ENCODE measurements at regions not wholly inside any gene's neighbourhood (a gene's known extent, or its start where the extent isn't known, plus 50 kb on each side); places are given as distances from the start of the nearest gene placed in this dataset.

DNA sequence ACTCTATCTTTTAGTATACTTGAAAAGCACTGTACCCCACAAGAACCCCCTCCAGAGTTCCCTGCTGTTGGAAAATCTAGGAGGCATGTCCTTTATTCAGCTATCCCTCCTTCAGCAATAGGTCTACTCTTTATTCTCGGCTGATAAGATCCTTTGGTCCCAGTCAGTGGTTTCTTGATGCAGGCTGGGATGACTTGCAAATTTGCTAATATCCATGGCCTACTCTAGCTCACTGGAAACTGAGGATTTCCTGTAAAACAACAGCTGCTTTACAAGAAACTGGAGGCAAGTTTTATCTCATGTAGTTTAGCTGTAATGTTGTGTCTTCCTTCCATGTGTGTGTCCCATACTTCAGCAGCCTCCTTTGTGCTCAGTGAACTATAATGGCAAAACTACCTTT lies 183.9 kb upstream of the SCN7A start (continued):
- TF ChIP-seq, protein P1, sequence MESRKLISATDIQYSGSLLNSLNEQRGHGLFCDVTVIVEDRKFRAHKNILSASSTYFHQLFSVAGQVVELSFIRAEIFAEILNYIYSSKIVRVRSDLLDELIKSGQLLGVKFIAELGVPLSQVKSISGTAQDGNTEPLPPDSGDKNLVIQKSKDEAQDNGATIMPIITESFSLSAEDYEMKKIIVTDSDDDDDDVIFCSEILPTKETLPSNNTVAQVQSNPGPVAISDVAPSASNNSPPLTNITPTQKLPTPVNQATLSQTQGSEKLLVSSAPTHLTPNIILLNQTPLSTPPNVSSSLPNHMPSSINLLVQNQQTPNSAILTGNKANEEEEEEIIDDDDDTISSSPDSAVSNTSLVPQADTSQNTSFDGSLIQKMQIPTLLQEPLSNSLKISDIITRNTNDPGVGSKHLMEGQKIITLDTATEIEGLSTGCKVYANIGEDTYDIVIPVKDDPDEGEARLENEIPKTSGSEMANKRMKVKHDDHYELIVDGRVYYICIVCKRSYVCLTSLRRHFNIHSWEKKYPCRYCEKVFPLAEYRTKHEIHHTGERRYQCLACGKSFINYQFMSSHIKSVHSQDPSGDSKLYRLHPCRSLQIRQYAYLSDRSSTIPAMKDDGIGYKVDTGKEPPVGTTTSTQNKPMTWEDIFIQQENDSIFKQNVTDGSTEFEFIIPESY (IDR thresholded peaks at IDR 0.05; ENCODE audit: extremely low read depth, insufficient replicate concordance, low read length) = no peak
- TF ChIP-seq, protein P2, sequence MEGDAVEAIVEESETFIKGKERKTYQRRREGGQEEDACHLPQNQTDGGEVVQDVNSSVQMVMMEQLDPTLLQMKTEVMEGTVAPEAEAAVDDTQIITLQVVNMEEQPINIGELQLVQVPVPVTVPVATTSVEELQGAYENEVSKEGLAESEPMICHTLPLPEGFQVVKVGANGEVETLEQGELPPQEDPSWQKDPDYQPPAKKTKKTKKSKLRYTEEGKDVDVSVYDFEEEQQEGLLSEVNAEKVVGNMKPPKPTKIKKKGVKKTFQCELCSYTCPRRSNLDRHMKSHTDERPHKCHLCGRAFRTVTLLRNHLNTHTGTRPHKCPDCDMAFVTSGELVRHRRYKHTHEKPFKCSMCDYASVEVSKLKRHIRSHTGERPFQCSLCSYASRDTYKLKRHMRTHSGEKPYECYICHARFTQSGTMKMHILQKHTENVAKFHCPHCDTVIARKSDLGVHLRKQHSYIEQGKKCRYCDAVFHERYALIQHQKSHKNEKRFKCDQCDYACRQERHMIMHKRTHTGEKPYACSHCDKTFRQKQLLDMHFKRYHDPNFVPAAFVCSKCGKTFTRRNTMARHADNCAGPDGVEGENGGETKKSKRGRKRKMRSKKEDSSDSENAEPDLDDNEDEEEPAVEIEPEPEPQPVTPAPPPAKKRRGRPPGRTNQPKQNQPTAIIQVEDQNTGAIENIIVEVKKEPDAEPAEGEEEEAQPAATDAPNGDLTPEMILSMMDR (IDR thresholded peaks at IDR 0.05 in 2 of 3, conservative IDR thresholded peaks at IDR 0.05 in 1 of 3; ENCODE audit: borderline replicate concordance in 1 of 3, insufficient read depth in 1 of 3, low read depth in 2 of 3, low read length in 2 of 3) = no peak
- TF ChIP-seq RAD21 (IDR thresholded peaks at IDR 0.05; ENCODE audit: low read depth) (no peak), FOSL1 (IDR thresholded peaks at IDR 0.05; ENCODE audit: low read depth) (no peak), ZFX (IDR thresholded peaks at IDR 0.05) (no peak), POLR2A (IDR thresholded peaks at IDR 0.05; ENCODE audit: borderline replicate concordance, extremely low read depth, insufficient read depth, insufficient read length) (no peak)

DNA sequence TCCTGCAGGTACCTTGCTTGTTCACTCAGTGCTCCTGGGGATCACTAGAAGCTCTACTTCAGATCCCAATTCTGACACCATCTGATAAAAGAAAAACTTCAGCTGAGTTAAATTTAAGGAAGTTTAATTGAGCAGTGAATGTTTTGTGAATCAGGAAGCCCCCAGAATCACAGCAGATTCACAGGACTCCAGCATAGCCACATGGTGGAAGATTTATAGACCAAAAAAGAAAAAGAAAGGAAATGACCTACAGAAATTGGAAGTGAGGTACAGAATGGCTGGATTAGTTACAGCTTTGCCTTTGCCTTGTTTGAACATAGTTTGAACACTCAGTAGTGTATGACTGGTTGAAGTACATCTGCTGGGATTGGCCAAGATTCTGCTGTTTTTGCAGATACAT lies 182.7 kb upstream of the SCN7A start:
- Histone ChIP-seq H3K27me3 (ENCODE audit: insufficient read depth, low read length) (no peaks in the 10 kb centered on the region), H3K9me2 (ENCODE audit: insufficient read depth) (no peaks in the 10 kb centered on the region), H3K9ac (ENCODE audit: low read length) (no peak overlapping the region), H3K79me2 (ENCODE audit: insufficient read depth, low read length) (no peaks in the 10 kb centered on the region), H3K9me3 (ENCODE audit: control insufficient read depth in 1 of 2, insufficient read depth in 1 of 2, low read depth in 1 of 2, low read length in 2 of 2) (peaks cover 0 to 3% of the 10 kb centered on the region in 2 experiments; a peak in 2 of 4 replicates), H3K4me3 (replicated peaks in 1 of 2; ENCODE audit: low read depth in 1 of 2, low read length in 2 of 2) (no peak overlapping the region), H3K4me1 (ENCODE audit: control insufficient read depth in 1 of 2, insufficient read depth in 2 of 2, low read length in 2 of 2) (no peaks in the 10 kb centered on the region), H2AFZ (ENCODE audit: low read depth, low read length, poor library complexity, severe bottlenecking) (no peak overlapping the region), H3K36me3 (ENCODE audit: control insufficient read depth in 1 of 2, insufficient read depth in 2 of 2, low read length in 2 of 2) (no peaks in the 10 kb centered on the region), H3K4me2 (ENCODE audit: low read length) (no peak overlapping the region), H3K27ac (ENCODE audit: low read depth, low read length) (no peak overlapping the region), H4K20me1 (ENCODE audit: insufficient read depth) (no peaks in the 10 kb centered on the region)
- intact Hi-C loops (cut with micrococcal nuclease) = no loop called here
- CTCF ChIA-PET = no interaction called here
- POLR2A ChIA-PET = no interaction called here
- DNase-seq (ENCODE audit: low read depth, low spot score) = no peak
- no peak for ATAC-seq
- TF ChIP-seq, protein P1 (IDR thresholded peaks at IDR 0.05; ENCODE audit: extremely low read depth, insufficient replicate concordance, low read length) = no peak
- TF ChIP-seq TCF7L2 (IDR thresholded peaks at IDR 0.05; ENCODE audit: borderline replicate concordance, extremely low read depth, insufficient read depth, insufficient read length) = no peak
- TF ChIP-seq SRF (IDR thresholded peaks at IDR 0.05; ENCODE audit: low read depth) = no peak
- no peak for TF ChIP-seq ELF1 (IDR thresholded peaks at IDR 0.05; ENCODE audit: borderline replicate concordance, low read depth)
- no peak for TF ChIP-seq POLR2AphosphoS5 (IDR thresholded peaks at IDR 0.05; ENCODE audit: low read depth, low read length)
- TF ChIP-seq EGR1 (IDR thresholded peaks at IDR 0.05; ENCODE audit: low read depth) = no peak
- RAD21 ChIA-PET (ENCODE audit: low non-redundant PET in 1 of 2, low total read pairs in 2 of 2, uncharacterized antibody in 2 of 2, unreplicated experiment in 2 of 2) = no interaction called here
- no TSS peak for BruUV-seq (replicated peaks)
